Liver (tissue), 3 donors: ENCODE measurements at regions not wholly inside any gene's neighbourhood (a gene's known extent, or its start where the extent isn't known, plus 50 kb on each side); places are given as distances from the start of the nearest gene placed in this dataset.

Source experiments
- ATF3 ChIP-seq: IDR thresholded peaks from 2 replicates; pipeline ENCODE4 v1.6.1; 2016; ENCODE audit warnings: antibody characterized with exemption
- CTCF ChIP-seq: fragments of 150-350 bp; IDR thresholded peaks from 2 replicates; pipeline ENCODE4 v1.5.1; 2017; ENCODE audit warnings: improper control_type of control experiment, low read depth, low read length; ENCODE audit not compliant: missing input control
- EGR1 ChIP-seq, 2 donors: IDR thresholded peaks; 2 replicates each; pipeline ENCODE4 v1.6.1; 2016 to 2018; ENCODE audit warnings: antibody characterized with exemption in 2 of 2, low read depth in 2 of 2
- FOXA1 ChIP-seq: IDR thresholded peaks from 2 replicates; pipeline ENCODE4 v1.6.1; 2016; ENCODE audit warnings: antibody characterized with exemption
- GABPA ChIP-seq, 2 donors: IDR thresholded peaks in 1 of 2; conservative IDR thresholded peaks in 1 of 2; 2 replicates each; pipeline ENCODE4 v1.6.1; 2016; ENCODE audit warnings: antibody characterized with exemption in 2 of 2, mild to moderate bottlenecking in 1 of 2, moderate library complexity in 1 of 2
- HNF4G ChIP-seq: IDR thresholded peaks from 2 replicates; pipeline ENCODE4 v1.6.1; 2016; ENCODE audit warnings: antibody characterized with exemption
- JUND ChIP-seq, 2 donors: IDR thresholded peaks; 2 replicates each; pipeline ENCODE4 v1.6.1; 2016; ENCODE audit warnings: antibody characterized with exemption in 2 of 2
- MAX ChIP-seq: IDR thresholded peaks from 2 replicates; pipeline ENCODE4 v1.6.1; 2016; ENCODE audit warnings: antibody characterized with exemption
- RAD21 ChIP-seq, 2 donors: IDR thresholded peaks; 2 replicates each; pipeline ENCODE4 v1.6.1; 2016; ENCODE audit warnings: antibody characterized with exemption in 2 of 2, mild to moderate bottlenecking in 2 of 2
- RXRA ChIP-seq, 2 donors: IDR thresholded peaks; 2 replicates each; pipeline ENCODE4 v1.6.1; 2017 to 2018; ENCODE audit warnings: antibody characterized with exemption in 2 of 2, mild to moderate bottlenecking in 1 of 2
- SP1 ChIP-seq: IDR thresholded peaks from 2 replicates; pipeline ENCODE4 v1.6.1; 2018; ENCODE audit warnings: antibody characterized with exemption, mild to moderate bottlenecking
- TAF1 ChIP-seq: conservative IDR thresholded peaks from 2 replicates; pipeline ENCODE4 v1.6.1; 2016; ENCODE audit warnings: antibody characterized with exemption, mild to moderate bottlenecking
- TF ChIP-seq, protein P1 (sequence below): IDR thresholded peaks from 2 replicates; pipeline ENCODE4 v1.6.1; 2016; ENCODE audit warnings: antibody characterized with exemption, mild to moderate bottlenecking
- donor health status: healthy.
- donor health status: healthy.

GRCh38 chr10:21125471-21126228 lies 228.5 kb upstream of the NEBL start:
- TF ChIP-seq SP1, result no peak
- no peak for TF ChIP-seq CTCF
- TF ChIP-seq GABPA (IDR thresholded peaks at IDR 0.05 in 1 of 2, conservative IDR thresholded peaks at IDR 0.05 in 1 of 2), result no peak
- TF ChIP-seq HNF4G, result no peak
- TF ChIP-seq, protein P1, sequence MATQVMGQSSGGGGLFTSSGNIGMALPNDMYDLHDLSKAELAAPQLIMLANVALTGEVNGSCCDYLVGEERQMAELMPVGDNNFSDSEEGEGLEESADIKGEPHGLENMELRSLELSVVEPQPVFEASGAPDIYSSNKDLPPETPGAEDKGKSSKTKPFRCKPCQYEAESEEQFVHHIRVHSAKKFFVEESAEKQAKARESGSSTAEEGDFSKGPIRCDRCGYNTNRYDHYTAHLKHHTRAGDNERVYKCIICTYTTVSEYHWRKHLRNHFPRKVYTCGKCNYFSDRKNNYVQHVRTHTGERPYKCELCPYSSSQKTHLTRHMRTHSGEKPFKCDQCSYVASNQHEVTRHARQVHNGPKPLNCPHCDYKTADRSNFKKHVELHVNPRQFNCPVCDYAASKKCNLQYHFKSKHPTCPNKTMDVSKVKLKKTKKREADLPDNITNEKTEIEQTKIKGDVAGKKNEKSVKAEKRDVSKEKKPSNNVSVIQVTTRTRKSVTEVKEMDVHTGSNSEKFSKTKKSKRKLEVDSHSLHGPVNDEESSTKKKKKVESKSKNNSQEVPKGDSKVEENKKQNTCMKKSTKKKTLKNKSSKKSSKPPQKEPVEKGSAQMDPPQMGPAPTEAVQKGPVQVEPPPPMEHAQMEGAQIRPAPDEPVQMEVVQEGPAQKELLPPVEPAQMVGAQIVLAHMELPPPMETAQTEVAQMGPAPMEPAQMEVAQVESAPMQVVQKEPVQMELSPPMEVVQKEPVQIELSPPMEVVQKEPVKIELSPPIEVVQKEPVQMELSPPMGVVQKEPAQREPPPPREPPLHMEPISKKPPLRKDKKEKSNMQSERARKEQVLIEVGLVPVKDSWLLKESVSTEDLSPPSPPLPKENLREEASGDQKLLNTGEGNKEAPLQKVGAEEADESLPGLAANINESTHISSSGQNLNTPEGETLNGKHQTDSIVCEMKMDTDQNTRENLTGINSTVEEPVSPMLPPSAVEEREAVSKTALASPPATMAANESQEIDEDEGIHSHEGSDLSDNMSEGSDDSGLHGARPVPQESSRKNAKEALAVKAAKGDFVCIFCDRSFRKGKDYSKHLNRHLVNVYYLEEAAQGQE, result no peak
- no peak for TF ChIP-seq ATF3
- no peak for TF ChIP-seq RXRA (IDR thresholded peaks at IDR 0.05)
- TF ChIP-seq FOXA1, result no peak
- no peak for TF ChIP-seq EGR1 (IDR thresholded peaks at IDR 0.05; ENCODE audit: low read depth in 2 of 2)
- no peak for TF ChIP-seq RAD21 (IDR thresholded peaks at IDR 0.05)
- TF ChIP-seq TAF1, result no peak
- no peak for TF ChIP-seq JUND (IDR thresholded peaks at IDR 0.05)
- TF ChIP-seq MAX, result no peak
